ENCODE measurements at regions not wholly inside any gene's neighbourhood (a gene's known extent, or its start where the extent isn't known, plus 50 kb on each side); places are given as distances from the start of the nearest gene placed in this dataset.
"Not testable (repeated sequence)": the region's sequence is repeated elsewhere in the genome, so short reads cannot be mapped to it uniquely, and the experiment has no call there.

DNA sequence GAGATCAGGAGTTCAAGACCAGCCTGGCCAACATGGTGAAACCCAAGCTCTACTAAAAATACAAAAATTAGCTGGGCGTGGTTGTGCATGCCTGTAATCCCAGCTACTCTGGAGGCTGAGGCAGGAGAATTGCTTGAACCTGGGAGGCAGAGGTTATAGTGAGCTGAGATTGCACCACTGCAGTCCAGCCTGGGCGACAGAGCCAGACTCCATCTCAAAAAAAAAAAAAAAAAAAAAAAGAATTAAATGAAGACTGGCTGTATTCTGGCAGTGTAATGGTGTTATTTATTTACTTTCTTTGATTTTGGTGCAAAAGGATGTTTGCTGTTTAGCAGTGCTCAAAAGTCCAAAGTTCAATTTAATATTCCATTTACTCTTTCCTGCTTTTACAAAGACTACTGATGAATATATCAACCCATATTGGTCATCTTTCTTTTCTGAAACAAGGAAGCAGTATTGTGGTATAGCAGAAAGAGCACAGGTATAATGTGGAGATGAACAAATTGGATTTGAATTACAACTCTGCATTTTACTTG lies 198.4 kb upstream of the AHR start:
- TF ChIP-seq, protein P1, sequence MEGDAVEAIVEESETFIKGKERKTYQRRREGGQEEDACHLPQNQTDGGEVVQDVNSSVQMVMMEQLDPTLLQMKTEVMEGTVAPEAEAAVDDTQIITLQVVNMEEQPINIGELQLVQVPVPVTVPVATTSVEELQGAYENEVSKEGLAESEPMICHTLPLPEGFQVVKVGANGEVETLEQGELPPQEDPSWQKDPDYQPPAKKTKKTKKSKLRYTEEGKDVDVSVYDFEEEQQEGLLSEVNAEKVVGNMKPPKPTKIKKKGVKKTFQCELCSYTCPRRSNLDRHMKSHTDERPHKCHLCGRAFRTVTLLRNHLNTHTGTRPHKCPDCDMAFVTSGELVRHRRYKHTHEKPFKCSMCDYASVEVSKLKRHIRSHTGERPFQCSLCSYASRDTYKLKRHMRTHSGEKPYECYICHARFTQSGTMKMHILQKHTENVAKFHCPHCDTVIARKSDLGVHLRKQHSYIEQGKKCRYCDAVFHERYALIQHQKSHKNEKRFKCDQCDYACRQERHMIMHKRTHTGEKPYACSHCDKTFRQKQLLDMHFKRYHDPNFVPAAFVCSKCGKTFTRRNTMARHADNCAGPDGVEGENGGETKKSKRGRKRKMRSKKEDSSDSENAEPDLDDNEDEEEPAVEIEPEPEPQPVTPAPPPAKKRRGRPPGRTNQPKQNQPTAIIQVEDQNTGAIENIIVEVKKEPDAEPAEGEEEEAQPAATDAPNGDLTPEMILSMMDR (IDR thresholded peaks at IDR 0.05), result not testable (repeated sequence)
- not testable (repeated sequence) for TF ChIP-seq POLR2A (IDR thresholded peaks at IDR 0.05)

Data from adrenal gland (tissue), 5 donors.